ENCODE measurements at regions not wholly inside any gene's neighbourhood (a gene's known extent, or its start where the extent isn't known, plus 50 kb on each side); places are given as distances from the start of the nearest gene placed in this dataset.
"Not testable (repeated sequence)": the region's sequence is repeated elsewhere in the genome, so short reads cannot be mapped to it uniquely, and the experiment has no call there.

- no peak for TF ChIP-seq CTCF (IDR thresholded peaks at IDR 0.05; ENCODE audit: low read depth, low read length, missing control alignments)
- DNase-seq (ENCODE audit: low read depth): no peak
Measured at GRCh38 chr17:30579610-30580315, 102.6 kb downstream of the GOSR1 start.

GRCh38 chr17:30578015-30578717 is 101.0 kb downstream of the GOSR1 start:
- not testable (repeated sequence) for DNase-seq (ENCODE audit: low read depth)

More at GRCh38 chr17:30579610-30580315, 102.6 kb downstream of the GOSR1 start:
- H3K4me3 ChIP-seq (ENCODE audit: low read depth, low read length): no peak overlapping the region

More at GRCh38 chr17:30578015-30578717, 101.0 kb downstream of the GOSR1 start:
- H3K4me3 ChIP-seq (ENCODE audit: low read depth, low read length): not testable (repeated sequence)

Measured in GM12864 (cell line).